Liver (tissue), 8 donors: ENCODE measurements at regions not wholly inside any gene's neighbourhood (a gene's known extent, or its start where the extent isn't known, plus 50 kb on each side); places are given as distances from the start of the nearest gene placed in this dataset.

Experiments used
- DNase-seq: peaks from one replicate; pipeline ENCODE4 v3.0.0-alpha.2; 2017; ENCODE audit warnings: low spot score
- H3K27ac ChIP-seq, 2 donors: one replicate each; pipeline ENCODE4 v1.7.0; 2013; ENCODE audit warnings: inconsistent platforms in 2 of 2, low read length in 2 of 2, control low read depth in 1 of 2, low read depth in 1 of 2, mild to moderate bottlenecking in 1 of 2
- H3K27me3 ChIP-seq, 4 donors: one replicate each; pipeline versions ENCODE4 v1.6.1 to v1.7.0; 2013; ENCODE audit warnings: low read length in 3 of 4, inconsistent platforms in 1 of 4, mild to moderate bottlenecking in 1 of 4, moderate library complexity in 1 of 4; ENCODE audit not compliant: control insufficient read depth in 4 of 4, insufficient read depth in 4 of 4
- H3K36me3 ChIP-seq, 4 donors: one replicate each; pipeline versions ENCODE4 v1.6.1 to v1.7.0; 2013; ENCODE audit warnings: low read length in 3 of 4, mild to moderate bottlenecking in 3 of 4, low read depth in 1 of 4, moderate library complexity in 1 of 4; ENCODE audit not compliant: control insufficient read depth in 4 of 4, insufficient read depth in 3 of 4
- H3K4me1 ChIP-seq, 4 donors: one replicate each; pipeline versions ENCODE4 v1.6.1 to v1.7.0; 2013; ENCODE audit warnings: low read length in 3 of 4, mild to moderate bottlenecking in 3 of 4, moderate library complexity in 1 of 4; ENCODE audit not compliant: control insufficient read depth in 4 of 4, insufficient read depth in 4 of 4
- H3K4me3 ChIP-seq, 3 donors: one replicate each; pipeline versions ENCODE4 v1.6.1 to v1.7.0; 2013; ENCODE audit warnings: low read length in 3 of 3, control low read depth in 1 of 3, low read depth in 1 of 3, mild to moderate bottlenecking in 1 of 3
- H3K9ac ChIP-seq, 2 donors: one replicate each; pipeline ENCODE4 v1.7.0; 2013; ENCODE audit warnings: low read length in 2 of 2, mild to moderate bottlenecking in 2 of 2, moderate library complexity in 2 of 2, control low read depth in 1 of 2, low read depth in 1 of 2
- H3K9me3 ChIP-seq, 4 donors: one replicate each; pipeline versions ENCODE4 v1.6.1 to v1.7.0; 2013; ENCODE audit warnings: low read length in 3 of 4; ENCODE audit not compliant: control insufficient read depth in 4 of 4
- CTCF ChIP-seq: fragments of 150-350 bp; IDR thresholded peaks from 2 replicates; pipeline ENCODE4 v1.5.1; 2017; ENCODE audit warnings: improper control_type of control experiment, low read depth, low read length; ENCODE audit not compliant: missing input control
- EGR1 ChIP-seq, 2 donors: IDR thresholded peaks; 2 replicates each; pipeline ENCODE4 v1.6.1; 2016 to 2018; ENCODE audit warnings: antibody characterized with exemption in 2 of 2, low read depth in 2 of 2
- FOXA1 ChIP-seq: IDR thresholded peaks from 2 replicates; pipeline ENCODE4 v1.6.1; 2016; ENCODE audit warnings: antibody characterized with exemption
- FOXA2 ChIP-seq: IDR thresholded peaks from 2 replicates; pipeline ENCODE4 v1.6.1; 2016; ENCODE audit warnings: antibody characterized with exemption
- GABPA ChIP-seq, 2 donors: IDR thresholded peaks in 1 of 2; conservative IDR thresholded peaks in 1 of 2; 2 replicates each; pipeline ENCODE4 v1.6.1; 2016; ENCODE audit warnings: antibody characterized with exemption in 2 of 2, mild to moderate bottlenecking in 1 of 2, moderate library complexity in 1 of 2
- HNF4A ChIP-seq, 2 donors: conservative IDR thresholded peaks; 2 replicates each; pipeline ENCODE4 v1.6.1; 2016; ENCODE audit warnings: antibody characterized with exemption in 2 of 2, mild to moderate bottlenecking in 2 of 2
- HNF4G ChIP-seq: IDR thresholded peaks from 2 replicates; pipeline ENCODE4 v1.6.1; 2016; ENCODE audit warnings: antibody characterized with exemption
- JUND ChIP-seq, 2 donors: IDR thresholded peaks; 2 replicates each; pipeline ENCODE4 v1.6.1; 2016; ENCODE audit warnings: antibody characterized with exemption in 2 of 2
- NR2F2 ChIP-seq: IDR thresholded peaks from 2 replicates; pipeline ENCODE4 v1.6.1; 2016; ENCODE audit warnings: antibody characterized with exemption
- RAD21 ChIP-seq, 2 donors: IDR thresholded peaks; 2 replicates each; pipeline ENCODE4 v1.6.1; 2016; ENCODE audit warnings: antibody characterized with exemption in 2 of 2, mild to moderate bottlenecking in 2 of 2
- RXRA ChIP-seq, 2 donors: IDR thresholded peaks; 2 replicates each; pipeline ENCODE4 v1.6.1; 2017 to 2018; ENCODE audit warnings: antibody characterized with exemption in 2 of 2, mild to moderate bottlenecking in 1 of 2
- SP1 ChIP-seq: IDR thresholded peaks from 2 replicates; pipeline ENCODE4 v1.6.1; 2018; ENCODE audit warnings: antibody characterized with exemption, mild to moderate bottlenecking
- TAF1 ChIP-seq: conservative IDR thresholded peaks from 2 replicates; pipeline ENCODE4 v1.6.1; 2016; ENCODE audit warnings: antibody characterized with exemption, mild to moderate bottlenecking
- YY1 ChIP-seq: IDR thresholded peaks from 2 replicates; pipeline ENCODE4 v1.6.1; 2016; ENCODE audit warnings: antibody characterized with exemption, mild to moderate bottlenecking
- WGBS: extraction: QIAGEN DNeasy Blood & Tissue Kit; methylation state at CpG from one replicate; pipeline ENCODE4 v1.1.7; 2013; 5-methylcytosine and 5-hydroxymethylcytosine counted together
- TF ChIP-seq, protein P1 (sequence below): IDR thresholded peaks from 2 replicates; pipeline ENCODE4 v1.6.1; 2016; ENCODE audit warnings: antibody characterized with exemption
- TF ChIP-seq, protein P2 (sequence below): IDR thresholded peaks from 2 replicates; pipeline ENCODE4 v1.6.1; 2016; ENCODE audit warnings: antibody characterized with exemption, mild to moderate bottlenecking
- TF ChIP-seq, protein P3 (sequence below): IDR thresholded peaks from 2 replicates; pipeline ENCODE4 v1.6.1; 2016; ENCODE audit warnings: antibody characterized with exemption
- donor health status: healthy.
- donor health status: healthy.
- donor health status: healthy.
- donor health status: healthy.
- donor health status: healthy.

GRCh38 chr4:180141734-180142133 is 2101.5 kb upstream of the TENM3 start:
- 71% methylated on average over 3 of the region's 3 CpGs for WGBS
- no peak for TF ChIP-seq HNF4A (conservative IDR thresholded peaks at IDR 0.05)
- TF ChIP-seq, protein P1, sequence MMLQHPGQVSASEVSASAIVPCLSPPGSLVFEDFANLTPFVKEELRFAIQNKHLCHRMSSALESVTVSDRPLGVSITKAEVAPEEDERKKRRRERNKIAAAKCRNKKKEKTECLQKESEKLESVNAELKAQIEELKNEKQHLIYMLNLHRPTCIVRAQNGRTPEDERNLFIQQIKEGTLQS: no peak
- no peak for TF ChIP-seq CTCF
- TF ChIP-seq, protein P2, sequence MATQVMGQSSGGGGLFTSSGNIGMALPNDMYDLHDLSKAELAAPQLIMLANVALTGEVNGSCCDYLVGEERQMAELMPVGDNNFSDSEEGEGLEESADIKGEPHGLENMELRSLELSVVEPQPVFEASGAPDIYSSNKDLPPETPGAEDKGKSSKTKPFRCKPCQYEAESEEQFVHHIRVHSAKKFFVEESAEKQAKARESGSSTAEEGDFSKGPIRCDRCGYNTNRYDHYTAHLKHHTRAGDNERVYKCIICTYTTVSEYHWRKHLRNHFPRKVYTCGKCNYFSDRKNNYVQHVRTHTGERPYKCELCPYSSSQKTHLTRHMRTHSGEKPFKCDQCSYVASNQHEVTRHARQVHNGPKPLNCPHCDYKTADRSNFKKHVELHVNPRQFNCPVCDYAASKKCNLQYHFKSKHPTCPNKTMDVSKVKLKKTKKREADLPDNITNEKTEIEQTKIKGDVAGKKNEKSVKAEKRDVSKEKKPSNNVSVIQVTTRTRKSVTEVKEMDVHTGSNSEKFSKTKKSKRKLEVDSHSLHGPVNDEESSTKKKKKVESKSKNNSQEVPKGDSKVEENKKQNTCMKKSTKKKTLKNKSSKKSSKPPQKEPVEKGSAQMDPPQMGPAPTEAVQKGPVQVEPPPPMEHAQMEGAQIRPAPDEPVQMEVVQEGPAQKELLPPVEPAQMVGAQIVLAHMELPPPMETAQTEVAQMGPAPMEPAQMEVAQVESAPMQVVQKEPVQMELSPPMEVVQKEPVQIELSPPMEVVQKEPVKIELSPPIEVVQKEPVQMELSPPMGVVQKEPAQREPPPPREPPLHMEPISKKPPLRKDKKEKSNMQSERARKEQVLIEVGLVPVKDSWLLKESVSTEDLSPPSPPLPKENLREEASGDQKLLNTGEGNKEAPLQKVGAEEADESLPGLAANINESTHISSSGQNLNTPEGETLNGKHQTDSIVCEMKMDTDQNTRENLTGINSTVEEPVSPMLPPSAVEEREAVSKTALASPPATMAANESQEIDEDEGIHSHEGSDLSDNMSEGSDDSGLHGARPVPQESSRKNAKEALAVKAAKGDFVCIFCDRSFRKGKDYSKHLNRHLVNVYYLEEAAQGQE: no peak
- no peak for TF ChIP-seq HNF4G
- TF ChIP-seq TAF1: no peak
- TF ChIP-seq NR2F2: no peak
- no peak for TF ChIP-seq RAD21 (IDR thresholded peaks at IDR 0.05)
- no peak for TF ChIP-seq JUND (IDR thresholded peaks at IDR 0.05)
- no peak for TF ChIP-seq YY1
- no peak for TF ChIP-seq SP1
- no peak for TF ChIP-seq FOXA1
- TF ChIP-seq FOXA2: no peak
- TF ChIP-seq RXRA (IDR thresholded peaks at IDR 0.05): no peak
- no peak for TF ChIP-seq GABPA (IDR thresholded peaks at IDR 0.05 in 1 of 2, conservative IDR thresholded peaks at IDR 0.05 in 1 of 2)
- no peak for TF ChIP-seq EGR1 (IDR thresholded peaks at IDR 0.05; ENCODE audit: low read depth in 2 of 2)
- TF ChIP-seq, protein P3, sequence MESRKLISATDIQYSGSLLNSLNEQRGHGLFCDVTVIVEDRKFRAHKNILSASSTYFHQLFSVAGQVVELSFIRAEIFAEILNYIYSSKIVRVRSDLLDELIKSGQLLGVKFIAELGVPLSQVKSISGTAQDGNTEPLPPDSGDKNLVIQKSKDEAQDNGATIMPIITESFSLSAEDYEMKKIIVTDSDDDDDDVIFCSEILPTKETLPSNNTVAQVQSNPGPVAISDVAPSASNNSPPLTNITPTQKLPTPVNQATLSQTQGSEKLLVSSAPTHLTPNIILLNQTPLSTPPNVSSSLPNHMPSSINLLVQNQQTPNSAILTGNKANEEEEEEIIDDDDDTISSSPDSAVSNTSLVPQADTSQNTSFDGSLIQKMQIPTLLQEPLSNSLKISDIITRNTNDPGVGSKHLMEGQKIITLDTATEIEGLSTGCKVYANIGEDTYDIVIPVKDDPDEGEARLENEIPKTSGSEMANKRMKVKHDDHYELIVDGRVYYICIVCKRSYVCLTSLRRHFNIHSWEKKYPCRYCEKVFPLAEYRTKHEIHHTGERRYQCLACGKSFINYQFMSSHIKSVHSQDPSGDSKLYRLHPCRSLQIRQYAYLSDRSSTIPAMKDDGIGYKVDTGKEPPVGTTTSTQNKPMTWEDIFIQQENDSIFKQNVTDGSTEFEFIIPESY: no peak
- no peaks in the 10 kb centered on the region for H3K27me3 ChIP-seq

GRCh38 chr4:180148737-180149136 is 2094.5 kb upstream of the TENM3 start:
- Histone ChIP-seq H3K4me1 (no peaks in the 10 kb centered on the region), H3K36me3 (no peaks in the 10 kb centered on the region), H3K4me3 (no peak overlapping the region), H3K27ac (no peak overlapping the region), H3K9ac (no peak overlapping the region), H3K9me3 (no peaks in the 10 kb centered on the region), H3K27me3 (no peaks in the 10 kb centered on the region)
- WGBS: 29% methylated on average over 2 of the region's 2 CpGs
- DNase-seq: no peak
- TF ChIP-seq, protein P1: no peak
- TF ChIP-seq YY1 (no peak), HNF4G (no peak), RAD21 (IDR thresholded peaks at IDR 0.05) (no peak)

More at GRCh38 chr4:180141734-180142133, 2101.5 kb upstream of the TENM3 start:
- Histone ChIP-seq H3K4me3 (no peak overlapping the region), H3K4me1 (no peaks in the 10 kb centered on the region), H3K27ac (no peak overlapping the region), H3K36me3 (no peaks in the 10 kb centered on the region), H3K9me3 (no peaks in the 10 kb centered on the region), H3K9ac (no peak overlapping the region)
- DNase-seq: no peak
